IPS-NIHi11 (cell line): ENCODE measurements at regions not wholly inside any gene's neighbourhood (a gene's known extent, or its start where the extent isn't known, plus 50 kb on each side); places are given as distances from the start of the nearest gene placed in this dataset.
A peak's percentile ranks its signal among the peaks of the same experiment; 100 is the strongest.

Experiments used
- DNase-seq: peaks from one replicate; pipeline ENCODE4 v3.0.0; 2012; ENCODE audit warnings: mixed read lengths, low spot score

DNA sequence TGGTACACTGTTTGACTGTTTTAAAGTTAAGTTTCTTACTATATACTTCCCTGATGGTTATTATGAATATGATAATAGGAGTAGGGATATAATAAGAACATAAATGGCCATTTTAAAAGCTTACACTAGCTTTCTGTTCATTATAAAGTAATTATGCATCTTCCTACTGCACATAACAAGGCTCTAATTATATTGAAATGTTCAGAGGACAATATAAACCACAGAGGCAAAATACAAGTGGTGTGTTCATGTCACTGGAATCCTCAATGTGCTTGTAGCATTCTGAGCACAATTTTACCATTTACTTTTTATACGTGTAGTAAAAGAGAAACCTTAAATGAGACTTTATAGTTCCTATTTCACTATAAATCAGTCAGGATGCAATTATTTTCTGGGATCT lies 268.3 kb downstream of the TMA16 start:
- no peak for DNase-seq

DNA sequence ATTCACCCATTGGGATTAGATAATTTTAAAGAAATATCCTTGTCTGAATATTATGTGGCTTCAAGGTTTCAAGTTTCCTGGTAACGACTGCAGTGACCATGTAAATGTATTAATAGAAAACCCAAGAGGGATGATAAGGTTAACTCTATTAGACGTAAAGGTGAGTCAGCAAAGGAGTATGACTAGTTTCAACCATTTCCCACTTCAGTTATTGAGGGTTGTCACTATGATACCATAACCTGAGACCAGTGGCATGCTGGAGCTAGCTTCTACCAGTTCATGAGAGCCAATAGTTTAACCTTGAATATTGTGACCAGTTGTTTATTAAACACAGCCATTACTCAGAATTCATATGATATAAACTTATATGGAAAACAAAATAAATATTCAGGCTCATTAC lies 270.1 kb downstream of the TMA16 start:
- no peak for DNase-seq

DNA sequence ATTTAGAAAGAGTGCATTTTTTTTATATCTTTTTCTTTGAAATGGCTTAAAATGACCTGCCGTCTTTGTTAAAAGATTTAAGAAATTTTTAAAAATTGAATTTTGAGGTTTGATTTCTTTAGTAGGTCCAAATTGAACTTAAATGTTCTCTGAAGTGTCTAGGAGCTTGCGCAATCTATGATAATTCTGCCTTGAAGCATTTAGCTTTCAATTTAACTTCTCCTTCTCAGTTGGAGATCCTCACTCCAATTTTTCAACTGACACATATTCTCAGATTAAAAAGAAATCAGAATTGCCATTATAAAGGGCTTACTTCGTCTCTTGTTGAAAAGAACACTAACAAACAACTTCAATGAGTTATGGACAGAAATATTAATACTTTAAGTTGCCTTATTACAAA lies 273.5 kb downstream of the TMA16 start:
- DNase-seq: no peak

DNA sequence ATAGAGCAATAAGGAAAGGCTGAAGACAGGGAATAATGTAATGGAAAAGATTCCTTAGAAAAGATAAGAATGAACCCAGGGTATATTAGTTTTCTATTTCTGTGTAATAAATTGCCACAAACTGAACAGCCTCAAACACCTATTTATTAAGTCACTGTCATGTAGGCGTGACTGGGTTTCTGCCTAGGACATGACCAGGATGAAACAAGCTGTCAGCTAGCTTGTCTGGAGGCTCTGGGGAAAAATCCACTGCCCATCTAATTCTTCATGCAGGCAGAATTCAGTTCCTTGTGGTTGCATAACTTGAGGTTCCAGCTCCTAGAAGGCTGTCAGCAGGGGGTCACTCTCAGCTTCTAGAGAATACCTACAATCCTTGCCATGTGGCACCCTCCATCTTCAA lies 277.7 kb downstream of the TMA16 start:
- no peak for DNase-seq

DNA sequence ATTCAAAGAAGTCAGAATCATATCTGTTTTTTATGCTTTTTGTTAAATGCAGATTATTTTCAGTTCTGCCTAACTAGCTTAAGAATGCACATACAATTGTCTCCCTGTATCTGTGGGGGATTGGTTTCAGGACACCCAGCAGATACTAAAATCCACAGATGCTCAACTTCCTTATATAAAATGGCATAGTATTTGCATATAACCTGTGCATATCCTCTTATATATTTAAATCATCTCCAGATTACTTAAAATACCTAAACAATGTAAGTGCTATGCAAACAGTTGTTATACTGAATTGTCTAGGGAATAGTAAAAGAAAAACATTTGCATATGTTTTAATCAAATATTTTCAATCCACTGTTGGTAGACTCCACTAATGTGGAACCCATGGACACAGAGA lies 279.4 kb downstream of the TMA16 start:
- DNase-seq: no peak

DNA sequence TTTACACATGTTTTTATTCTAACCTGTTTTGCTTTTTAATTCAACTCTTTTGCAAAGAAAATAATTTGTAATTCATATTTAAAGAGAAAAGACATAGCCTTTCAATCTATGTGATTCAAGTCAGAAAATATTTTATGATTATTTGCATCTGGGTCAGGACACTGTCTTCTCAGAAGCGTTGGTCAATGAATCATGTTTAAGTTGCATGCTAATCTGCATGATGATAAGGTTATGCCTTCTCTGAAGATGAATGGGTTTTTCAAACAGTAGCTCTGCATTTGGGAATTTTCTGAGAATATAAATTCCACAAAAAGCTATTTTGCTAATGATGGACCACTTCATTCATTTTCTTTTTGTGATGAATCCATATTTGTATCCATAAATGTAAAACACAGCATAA lies 282.5 kb downstream of the TMA16 start:
- DNase-seq: no peak

DNA sequence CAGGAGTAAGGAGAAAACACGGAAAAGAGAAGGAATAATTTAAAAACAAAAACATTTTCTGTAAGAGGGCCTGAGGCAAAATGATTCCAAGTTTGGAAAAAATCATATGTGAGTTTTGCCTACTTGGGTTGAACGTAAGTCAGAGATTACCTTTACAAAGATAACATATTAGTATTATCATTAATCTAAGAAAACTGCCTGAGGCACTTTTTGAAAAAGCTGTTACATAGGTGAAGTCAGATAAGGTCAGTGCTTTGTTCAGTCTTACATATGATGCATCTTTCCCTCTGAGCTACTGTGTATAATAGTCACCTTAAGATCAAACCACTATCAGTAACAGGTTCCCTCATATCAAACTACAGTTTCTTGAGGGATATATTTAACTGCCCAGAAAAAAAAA lies 287.2 kb downstream of the TMA16 start:
- no peak for DNase-seq

DNA sequence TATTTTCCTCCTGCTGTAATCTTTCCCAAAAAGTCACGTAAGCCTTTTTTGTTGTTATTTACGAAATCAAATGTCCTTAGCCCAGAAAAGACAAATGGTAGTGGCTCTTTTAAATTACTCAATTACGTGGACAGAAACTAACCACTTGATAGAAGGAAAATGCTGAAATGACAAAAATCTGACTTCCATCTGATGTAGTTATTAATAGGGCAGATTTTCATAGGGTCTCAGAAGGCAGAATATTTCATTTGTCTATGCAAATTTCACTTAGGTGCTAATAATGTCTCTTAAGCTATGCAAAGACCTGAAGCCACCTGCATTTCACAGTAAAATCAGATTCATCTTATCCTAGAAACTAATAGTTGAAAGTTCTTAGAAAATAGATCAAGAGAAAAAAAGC lies 295.7 kb downstream of the TMA16 start:
- no peak for DNase-seq

DNA sequence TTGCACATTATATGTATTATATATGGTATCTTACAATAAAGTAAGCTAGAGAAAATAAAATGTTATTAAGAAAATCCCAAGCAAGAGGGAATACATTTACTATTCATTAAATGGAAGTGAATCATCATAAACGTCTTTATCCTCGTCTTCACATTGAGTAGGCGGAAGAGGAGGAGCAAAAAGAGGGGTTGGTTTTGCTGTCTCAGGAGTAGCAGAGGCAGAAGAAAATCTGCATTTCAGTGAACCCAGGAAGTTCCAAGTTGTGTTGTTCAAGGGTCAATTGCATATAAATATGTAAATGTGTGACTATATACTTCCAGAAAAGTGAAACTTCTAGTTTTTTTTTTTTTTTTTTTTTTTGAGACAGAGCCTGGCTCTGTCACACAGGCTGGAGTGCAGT lies 301.4 kb downstream of the TMA16 start:
- DNase-seq: no peak

DNA sequence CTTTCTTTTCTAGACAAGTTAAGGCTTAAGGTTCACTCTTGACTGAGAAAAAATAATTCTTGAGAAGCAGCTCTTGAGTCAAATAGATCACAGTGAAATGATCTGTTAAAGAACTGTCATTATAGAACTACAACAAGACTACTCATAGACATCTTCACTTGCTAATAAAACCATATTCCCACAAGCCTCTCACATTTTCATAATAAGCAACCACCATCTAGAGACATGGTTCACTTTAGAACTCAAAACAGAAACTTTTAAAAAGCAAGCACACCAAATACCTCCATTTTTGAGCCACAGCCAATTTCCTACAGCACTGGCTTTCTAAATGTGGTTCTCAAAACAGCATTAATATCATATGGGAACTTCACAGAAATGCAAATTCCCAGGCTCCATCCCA lies 309.5 kb downstream of the TMA16 start:
- DNase-seq: no peak

DNA sequence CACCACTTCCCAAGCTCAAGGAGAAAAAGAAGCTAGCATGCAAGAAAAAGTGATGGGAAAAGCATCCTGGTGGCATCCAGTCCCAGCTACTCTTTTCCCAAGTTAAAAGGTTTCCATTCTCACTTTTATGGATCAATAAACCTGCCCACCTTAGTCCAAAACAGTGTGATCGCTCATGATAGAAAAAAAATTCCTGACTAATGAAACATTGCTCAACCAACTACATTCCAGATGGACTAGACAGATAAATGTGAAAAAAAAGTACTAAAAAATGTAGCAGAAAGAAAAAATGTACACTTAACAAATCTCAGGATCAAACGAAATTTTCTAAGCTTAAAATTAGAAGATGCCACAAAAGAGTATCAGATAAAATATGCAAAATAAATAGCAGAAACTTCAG lies 312.2 kb downstream of the TMA16 start:
- no peak for DNase-seq

DNA sequence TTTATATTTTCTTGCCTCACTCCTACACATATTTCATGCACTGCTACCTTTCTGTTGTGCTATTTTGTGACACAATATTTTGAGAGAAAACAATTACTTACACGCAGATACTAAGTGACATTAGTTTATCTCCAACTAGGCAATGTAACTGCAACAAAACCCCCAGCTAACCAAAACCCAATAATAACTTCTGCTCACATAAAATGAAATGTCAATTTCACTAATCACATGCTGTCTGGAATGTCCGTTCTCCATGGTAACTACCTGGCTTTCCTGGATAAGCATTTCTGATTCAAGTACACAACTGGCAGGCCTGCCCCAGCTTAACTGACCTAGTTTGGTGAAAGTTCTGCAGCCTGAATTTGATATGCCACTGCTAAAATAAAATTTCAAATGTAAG lies 313.5 kb downstream of the TMA16 start:
- no peak for DNase-seq

DNA sequence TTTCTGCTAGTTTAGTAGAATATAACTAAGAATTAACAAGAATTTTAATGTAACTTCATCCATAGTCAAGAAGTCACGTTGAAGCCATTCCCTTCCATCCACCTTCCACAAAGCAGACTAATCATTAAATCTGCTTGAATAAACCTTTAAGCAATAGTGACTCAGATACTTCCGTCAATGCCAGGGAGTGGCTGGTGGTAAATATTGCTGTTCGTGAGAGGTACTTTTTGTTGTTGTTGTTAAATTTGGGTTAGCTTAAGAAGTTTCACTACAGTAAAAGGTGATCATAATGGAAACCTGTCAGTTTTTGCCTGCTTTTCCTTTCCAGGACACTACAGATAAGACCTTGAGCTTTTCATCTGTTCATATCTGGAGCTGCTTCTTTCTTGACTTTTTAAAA lies 316.3 kb downstream of the TMA16 start:
- no peak for DNase-seq

DNA sequence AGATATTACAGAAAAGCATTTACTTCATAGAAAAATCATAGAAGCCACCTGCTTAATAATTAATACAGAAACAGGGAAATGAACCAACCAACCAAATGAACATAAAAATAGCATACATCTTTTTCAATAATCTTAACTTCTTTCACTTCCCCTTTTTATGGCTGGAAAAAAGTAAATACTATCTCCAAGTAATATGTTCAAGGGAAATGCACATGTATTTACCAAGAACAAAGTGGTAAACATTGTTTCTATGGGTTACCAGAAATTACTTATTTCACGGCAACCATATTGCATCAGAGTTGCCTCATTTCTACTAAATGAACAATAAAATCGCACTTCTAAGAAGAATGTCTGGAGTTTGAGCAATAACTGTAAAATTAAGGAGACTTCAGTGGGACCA lies 321.3 kb downstream of the TMA16 start:
- DNase-seq: no peak

DNA sequence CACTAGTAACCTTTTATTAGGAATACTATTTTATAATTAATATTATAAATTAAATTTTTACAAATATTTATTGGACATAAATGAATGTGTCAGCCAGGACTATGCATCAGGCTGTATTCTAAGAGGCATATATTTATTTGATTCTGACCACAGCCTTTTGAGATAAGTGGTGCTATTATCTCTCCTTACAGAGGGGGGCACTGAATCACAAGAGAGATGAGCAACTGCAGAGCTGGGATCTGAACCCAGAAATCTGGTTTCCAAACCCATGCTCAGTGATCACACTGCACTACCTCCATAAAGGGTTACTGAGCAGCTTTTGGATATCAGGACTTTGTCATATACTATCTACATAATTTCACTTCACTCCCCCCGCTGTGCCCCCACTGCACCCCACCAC lies 322.0 kb downstream of the TMA16 start:
- DNase-seq: peak; percentile 7

DNA sequence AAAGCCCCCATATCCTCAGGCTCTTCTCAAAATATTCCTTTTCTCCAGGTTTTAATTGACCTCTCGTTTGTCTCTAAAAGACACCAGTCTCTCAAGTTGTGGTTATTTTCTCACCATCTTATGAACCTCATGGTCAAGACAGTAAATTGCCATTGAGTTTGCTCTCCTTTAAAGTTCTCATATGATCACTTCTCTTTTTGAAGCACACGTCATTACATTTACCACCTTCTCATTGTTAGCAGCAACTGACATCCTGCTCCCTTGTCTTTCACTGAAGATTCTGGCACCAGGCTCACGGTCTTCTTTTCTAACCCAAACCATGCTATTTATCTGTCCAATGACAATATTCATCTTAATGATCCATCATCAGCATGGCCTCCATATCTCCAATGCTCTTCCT lies 324.2 kb downstream of the TMA16 start:
- DNase-seq: no peak

DNA sequence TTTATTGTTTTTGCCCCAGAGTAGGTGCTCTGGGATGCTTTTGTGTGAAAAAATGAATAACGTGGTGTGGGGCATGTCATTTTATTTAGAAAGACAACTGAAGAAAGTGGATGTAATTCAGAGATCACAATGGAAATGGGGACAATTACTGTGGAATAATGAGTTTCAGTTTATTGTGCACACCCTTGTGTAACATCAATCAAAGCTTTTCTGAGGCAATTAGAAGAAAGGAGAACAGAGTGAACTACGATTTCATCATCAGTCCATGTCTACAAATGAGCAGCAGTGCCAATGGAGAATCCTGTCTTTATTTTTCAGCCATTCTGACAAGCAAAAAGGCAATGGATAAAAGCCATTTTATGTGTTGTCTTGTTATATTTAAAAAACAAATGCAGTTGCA lies 339.2 kb downstream of the TMA16 start:
- DNase-seq: no peak

DNA sequence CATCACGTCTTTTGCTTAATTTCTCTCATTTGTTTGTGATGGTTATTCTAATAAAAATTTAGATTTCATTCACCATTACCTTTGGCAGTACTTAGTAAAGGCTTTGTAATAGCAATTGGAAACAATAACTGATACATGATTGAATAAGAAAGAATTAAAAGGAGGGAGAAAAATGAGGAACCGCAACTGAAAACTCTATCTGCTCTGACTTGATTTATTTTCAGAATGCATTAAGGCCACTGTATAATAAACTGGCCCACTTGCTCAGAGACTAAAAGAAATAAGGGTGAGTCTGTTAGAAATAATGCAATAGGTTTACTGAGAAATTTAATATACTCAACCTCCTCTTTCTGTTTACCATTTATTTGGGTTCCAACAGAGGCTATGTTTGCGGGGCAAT lies 351.5 kb downstream of the TMA16 start:
- no peak for DNase-seq

DNA sequence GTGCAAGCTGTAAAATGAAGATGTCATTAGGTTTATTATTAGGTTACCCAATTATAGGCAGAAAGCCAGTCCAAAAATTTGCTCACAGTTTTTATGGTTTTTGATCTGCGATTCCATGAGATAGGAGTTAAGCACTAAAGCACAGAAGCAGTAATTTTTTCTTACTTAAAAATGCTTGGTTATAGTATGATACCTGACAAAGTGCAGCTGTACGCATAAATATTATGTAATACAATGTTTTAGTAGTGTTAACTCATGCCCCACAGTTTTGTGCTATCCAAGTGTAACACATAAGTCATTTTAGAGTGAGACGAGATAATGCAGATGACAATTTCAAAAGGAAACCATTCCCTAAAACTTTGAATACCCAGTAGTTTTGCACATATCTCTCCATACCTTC lies 357.8 kb downstream of the TMA16 start:
- no peak for DNase-seq

DNA sequence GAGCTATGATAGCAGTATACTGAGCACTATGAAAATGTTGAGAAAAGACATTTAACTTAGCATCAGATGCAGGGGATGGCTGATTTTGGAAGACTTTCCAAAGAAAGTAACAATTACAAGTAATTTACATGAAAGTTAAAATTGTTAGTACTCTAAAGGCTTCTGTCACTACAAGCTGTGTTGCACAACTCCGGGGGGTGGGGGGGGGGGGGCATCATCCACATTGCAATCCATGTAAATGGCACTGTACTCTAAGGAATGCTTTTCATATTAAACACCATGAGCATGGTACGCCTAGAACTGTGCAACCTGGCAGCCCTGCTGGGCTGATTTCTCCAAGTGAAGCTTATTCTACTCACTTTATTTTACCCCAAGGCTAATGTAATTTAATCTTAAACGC lies 363.4 kb downstream of the TMA16 start:
- DNase-seq: no peak

DNA sequence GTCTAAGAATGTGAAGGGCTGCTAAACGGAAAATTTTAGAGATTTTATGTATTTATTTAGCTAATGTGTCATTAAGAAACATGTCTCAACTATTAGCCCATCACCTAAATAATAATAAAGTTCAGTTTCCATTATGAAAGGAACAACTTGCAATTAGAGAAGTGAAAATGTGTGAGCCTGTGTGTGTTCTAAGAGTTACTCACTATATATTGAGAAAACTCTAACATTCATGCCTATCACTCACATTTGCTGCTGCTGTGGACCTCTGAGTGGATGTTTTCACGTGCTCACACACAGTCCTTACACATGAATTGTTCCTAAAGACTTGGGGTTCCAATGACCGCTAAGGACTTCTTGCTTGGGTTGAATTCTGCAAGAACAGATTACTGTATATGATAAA lies 364.0 kb downstream of the TMA16 start:
- DNase-seq: no peak

DNA sequence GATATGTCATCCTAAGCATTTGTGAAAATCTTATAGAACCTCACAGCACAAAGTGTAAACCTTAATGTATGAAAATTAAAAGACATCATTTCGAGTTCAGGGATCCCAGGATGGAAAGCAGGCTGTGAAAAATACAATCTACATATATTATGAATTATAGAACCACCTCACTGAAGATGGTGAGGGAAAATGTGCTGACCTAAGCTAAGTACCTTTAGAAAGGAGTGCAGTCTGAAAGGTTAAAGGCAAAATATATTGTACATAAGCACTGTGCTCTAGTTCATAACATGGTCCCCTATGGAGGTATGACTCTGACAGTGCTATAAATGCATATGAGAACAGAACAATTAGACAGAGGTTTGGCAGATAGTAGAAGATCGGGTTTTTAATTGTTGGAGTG lies 368.6 kb downstream of the TMA16 start:
- no peak for DNase-seq

DNA sequence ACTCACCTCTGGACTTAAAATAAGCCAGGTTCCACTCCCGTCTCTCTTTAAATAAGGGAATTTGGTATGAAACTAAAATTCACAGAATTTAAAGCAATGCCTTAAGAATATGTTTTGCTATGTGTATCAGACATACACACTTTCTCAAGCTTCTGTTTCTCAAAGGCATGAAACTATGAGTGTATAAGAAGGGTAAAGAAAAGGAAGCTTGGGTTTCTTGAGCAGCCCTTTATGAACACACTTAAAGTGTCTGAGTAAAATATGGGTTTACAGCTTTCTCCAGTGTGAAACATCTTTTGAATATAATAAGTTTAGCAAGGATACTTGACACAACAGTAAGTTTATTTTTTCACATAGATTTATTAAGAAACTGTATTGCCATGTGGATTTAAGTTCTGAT lies 370.5 kb downstream of the TMA16 start:
- DNase-seq: no peak

DNA sequence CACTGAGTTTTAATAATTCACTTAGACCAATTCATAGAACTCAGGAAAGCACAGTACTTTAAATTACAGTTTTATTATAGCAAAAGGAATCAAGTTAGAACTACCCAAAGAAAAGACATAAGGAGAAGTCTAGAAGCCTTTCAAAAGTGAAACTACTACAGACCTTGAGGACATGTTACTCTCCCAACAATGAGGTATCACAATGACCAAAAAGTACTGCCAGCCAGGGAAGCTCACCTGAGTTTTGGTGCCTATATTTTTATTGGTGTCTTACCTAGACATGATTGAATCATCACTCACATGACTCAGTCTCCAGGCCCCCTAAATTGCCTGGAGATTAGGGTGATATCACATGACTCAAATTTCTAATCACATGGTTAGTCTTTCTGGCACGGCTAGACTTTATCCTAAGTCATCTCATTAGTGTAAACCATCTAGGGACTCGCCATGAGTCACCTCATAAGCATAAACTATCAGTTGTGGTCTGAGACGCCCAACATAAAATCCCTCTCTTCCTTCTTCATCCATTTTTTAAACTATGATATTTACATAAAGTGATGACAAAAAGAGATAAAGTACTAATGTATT lies 372.3 kb downstream of the TMA16 start:
- no peak for DNase-seq

DNA sequence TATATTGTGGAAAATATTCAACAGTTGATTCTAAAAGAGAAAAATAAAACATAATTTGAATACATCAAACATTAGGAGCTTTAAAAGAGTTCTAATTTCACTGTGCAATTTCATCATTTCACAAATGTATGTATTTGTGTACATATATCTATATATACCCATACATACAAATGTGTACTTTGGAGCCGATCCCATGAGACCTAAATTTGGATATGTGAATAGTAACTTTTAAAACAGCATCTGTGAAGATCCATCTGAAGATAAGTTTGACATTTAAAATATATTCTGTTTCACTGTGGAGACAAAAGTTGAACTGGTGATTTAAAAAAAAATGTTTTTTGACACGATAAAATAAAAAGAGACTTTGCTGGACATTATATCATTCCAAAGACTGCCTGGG lies 374.0 kb downstream of the TMA16 start:
- no peak for DNase-seq
